ENCODE measurements at regions not wholly inside any gene's neighbourhood (a gene's known extent, or its start where the extent isn't known, plus 50 kb on each side); places are given as distances from the start of the nearest gene placed in this dataset.

DNA sequence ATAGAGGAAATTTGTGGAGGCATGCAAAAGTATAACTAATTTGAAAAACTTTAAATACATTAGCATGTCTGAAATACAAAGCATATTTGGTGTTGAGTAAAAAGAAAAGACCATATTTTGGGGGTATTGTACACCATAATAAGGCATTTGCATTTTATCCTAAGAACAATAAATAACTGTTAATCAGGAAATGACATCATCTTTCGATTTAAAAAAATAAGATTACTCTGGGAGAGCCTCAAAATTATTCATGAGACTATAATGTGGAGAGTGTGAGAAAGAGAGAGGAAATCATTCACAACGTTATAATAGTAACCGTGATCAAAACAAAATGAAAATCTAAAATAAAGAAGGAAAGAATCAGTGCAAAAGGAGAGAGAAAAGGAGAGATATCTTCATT lies 712.3 kb upstream of the POT1 start:
- Histone ChIP-seq H3K4me3 (no peak overlapping the region), H3K4me1 (no peaks in the 10 kb centered on the region), H3K9me3 (replicated peaks) (no peaks in the 10 kb centered on the region), H3K36me3 (no peaks in the 10 kb centered on the region), H3K27ac (replicated peaks) (no peak overlapping the region), H3K27me3 (ENCODE audit: low read depth) (no peaks in the 10 kb centered on the region)
- no peak for DNase-seq
- TF ChIP-seq, protein P1, sequence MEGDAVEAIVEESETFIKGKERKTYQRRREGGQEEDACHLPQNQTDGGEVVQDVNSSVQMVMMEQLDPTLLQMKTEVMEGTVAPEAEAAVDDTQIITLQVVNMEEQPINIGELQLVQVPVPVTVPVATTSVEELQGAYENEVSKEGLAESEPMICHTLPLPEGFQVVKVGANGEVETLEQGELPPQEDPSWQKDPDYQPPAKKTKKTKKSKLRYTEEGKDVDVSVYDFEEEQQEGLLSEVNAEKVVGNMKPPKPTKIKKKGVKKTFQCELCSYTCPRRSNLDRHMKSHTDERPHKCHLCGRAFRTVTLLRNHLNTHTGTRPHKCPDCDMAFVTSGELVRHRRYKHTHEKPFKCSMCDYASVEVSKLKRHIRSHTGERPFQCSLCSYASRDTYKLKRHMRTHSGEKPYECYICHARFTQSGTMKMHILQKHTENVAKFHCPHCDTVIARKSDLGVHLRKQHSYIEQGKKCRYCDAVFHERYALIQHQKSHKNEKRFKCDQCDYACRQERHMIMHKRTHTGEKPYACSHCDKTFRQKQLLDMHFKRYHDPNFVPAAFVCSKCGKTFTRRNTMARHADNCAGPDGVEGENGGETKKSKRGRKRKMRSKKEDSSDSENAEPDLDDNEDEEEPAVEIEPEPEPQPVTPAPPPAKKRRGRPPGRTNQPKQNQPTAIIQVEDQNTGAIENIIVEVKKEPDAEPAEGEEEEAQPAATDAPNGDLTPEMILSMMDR (IDR thresholded peaks at IDR 0.05; ENCODE audit: borderline replicate concordance): no peak
- intact Hi-C loops (cut with micrococcal nuclease): no loop called here

DNA sequence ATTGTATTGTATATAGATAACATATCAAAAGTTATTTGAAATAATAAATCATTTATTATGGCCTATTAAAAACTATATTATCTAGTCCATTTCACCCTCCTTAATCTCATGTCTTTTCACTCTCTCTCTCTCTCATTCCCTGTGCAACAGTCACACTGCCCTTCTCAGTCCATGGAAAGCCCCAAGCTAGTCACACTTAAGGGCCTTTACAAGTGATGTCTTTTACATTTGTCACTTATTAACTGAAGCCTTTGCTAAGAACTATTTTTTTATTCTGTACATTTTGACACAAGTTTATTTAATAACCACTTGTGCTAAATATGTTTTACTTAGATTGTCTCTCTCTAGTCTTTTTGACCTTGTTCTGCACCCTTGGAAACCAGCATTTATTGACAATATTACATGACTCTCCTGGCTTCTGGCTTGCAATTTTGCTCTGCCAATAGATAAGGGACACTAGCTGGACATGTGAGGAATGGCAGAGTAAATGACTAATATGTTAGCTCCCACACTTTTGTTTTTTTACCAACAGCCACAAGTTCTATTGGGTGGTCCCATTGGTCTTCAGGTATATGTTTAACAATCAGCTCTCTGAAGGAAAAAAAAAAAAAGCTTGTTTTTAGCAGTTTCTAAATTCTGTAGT lies 706.8 kb upstream of the POT1 start:
- H3K4me3 ChIP-seq: no peak overlapping the region
- no peak for DNase-seq
- H3K36me3 ChIP-seq: no peaks in the 10 kb centered on the region
- H3K27ac ChIP-seq (replicated peaks): no peak overlapping the region
- H3K9me3 ChIP-seq (replicated peaks): peaks cover 23% of the 10 kb centered on the region
- H3K27me3 ChIP-seq (ENCODE audit: low read depth): no peaks in the 10 kb centered on the region
- TF ChIP-seq, protein P1 (IDR thresholded peaks at IDR 0.05; ENCODE audit: borderline replicate concordance): no peak
- intact Hi-C loops (cut with micrococcal nuclease): no loop called here
- H3K4me1 ChIP-seq: no peaks in the 10 kb centered on the region

DNA sequence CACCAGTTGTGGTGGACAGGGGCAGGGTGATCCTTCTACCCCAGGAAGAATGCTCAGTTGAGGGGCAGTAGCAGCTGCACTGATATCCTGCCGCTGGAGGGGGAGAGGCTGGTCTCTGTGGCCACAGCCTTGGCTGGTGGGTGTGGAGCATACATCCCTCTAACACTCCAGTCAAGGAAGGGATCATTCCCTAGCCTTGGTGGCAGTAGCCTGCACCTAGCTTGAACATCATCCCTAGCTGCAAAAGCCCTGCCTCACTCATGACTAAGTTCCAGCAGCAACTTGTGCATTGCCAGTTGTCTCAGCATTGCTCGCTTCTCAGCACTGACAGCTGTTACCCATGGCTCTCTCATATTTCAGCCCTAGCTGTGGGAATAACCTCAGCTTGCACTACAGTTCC lies 688.9 kb upstream of the POT1 start:
- Histone ChIP-seq H3K9me3 (replicated peaks) (peaks cover 42% of the 10 kb centered on the region), H3K27me3 (ENCODE audit: low read depth) (no peaks in the 10 kb centered on the region), H3K36me3 (no peaks in the 10 kb centered on the region), H3K4me1 (no peaks in the 10 kb centered on the region), H3K27ac (replicated peaks) (no peak overlapping the region), H3K4me3 (no peak overlapping the region)
- TF ChIP-seq, protein P1 (IDR thresholded peaks at IDR 0.05; ENCODE audit: borderline replicate concordance): no peak
- no peak for DNase-seq
- intact Hi-C loops (cut with micrococcal nuclease): no loop called here

DNA sequence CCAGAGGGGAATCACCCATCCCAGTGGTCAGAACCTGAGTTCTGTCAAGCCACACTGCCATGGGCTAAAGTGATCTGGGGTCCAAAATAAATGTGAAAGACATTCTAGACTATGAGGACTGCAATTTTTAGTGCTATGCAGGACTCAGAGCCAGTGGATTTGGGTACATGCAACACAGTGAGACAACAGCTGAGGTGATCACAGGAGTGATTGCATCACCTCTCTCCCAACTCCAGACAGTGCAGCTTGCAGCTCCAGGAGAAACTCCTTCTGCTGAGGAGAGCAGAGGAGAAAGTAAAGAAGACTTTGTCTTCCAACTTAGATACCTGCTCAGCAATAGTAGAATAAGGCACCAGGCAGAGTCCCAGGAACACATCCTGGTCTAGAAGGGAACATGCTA lies 682.0 kb upstream of the POT1 start:
- TF ChIP-seq, protein P1 (IDR thresholded peaks at IDR 0.05; ENCODE audit: borderline replicate concordance): no peak
- no peak for DNase-seq
- no peaks in the 10 kb centered on the region for H3K27me3 ChIP-seq (ENCODE audit: low read depth)
- intact Hi-C loops (cut with micrococcal nuclease): no loop called here
- peaks cover 22% of the 10 kb centered on the region for H3K9me3 ChIP-seq (replicated peaks)
- no peaks in the 10 kb centered on the region for H3K4me1 ChIP-seq
- H3K36me3 ChIP-seq: no peaks in the 10 kb centered on the region
- H3K4me3 ChIP-seq: no peak overlapping the region
- H3K27ac ChIP-seq (replicated peaks): no peak overlapping the region

DNA sequence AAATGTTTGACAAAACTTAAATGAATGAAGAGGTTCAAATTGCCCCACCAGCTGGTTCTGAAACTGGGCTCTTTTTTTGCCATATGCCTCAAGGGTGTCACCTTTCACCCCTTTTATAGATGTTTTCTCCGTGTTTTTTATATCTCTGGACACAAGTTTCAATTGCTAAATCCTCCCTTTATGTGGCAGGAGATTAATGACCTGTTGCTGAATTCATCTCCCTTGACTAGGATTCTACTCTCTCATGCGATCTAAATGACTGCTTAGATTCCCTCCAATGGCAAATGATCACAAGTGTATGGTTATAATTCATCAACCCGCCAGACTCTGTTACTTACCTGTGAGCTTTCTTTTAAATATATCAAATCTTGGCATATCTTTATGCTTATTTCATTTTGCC lies 677.0 kb upstream of the POT1 start:
- DNase-seq: no peak
- TF ChIP-seq, protein P1 (IDR thresholded peaks at IDR 0.05; ENCODE audit: borderline replicate concordance): no peak
- no peaks in the 10 kb centered on the region for H3K9me3 ChIP-seq (replicated peaks)
- H3K4me3 ChIP-seq: no peak overlapping the region
- H3K27ac ChIP-seq (replicated peaks): no peak overlapping the region
- H3K4me1 ChIP-seq: no peaks in the 10 kb centered on the region
- H3K27me3 ChIP-seq (ENCODE audit: low read depth): no peaks in the 10 kb centered on the region
- intact Hi-C loops (cut with micrococcal nuclease): no loop called here
- H3K36me3 ChIP-seq: no peaks in the 10 kb centered on the region
